Endothelial cell (in vitro differentiated cells): ENCODE measurements at regions not wholly inside any gene's neighbourhood (a gene's known extent, or its start where the extent isn't known, plus 50 kb on each side); places are given as distances from the start of the nearest gene placed in this dataset.

Experiments
- DNase-seq: peaks from one replicate; pipeline ENCODE4 v3.0.0; 2021; ENCODE audit warnings: low spot score
- H3K27ac Mint-ChIP-seq: one replicate; pipeline ENCODE4 v1.8.0; 2021; ENCODE audit warnings: mixed read lengths, inconsistent platforms; ENCODE audit not compliant: unreplicated experiment
- H3K27me3 Mint-ChIP-seq: one replicate; pipeline ENCODE4 v1.8.0; 2021; ENCODE audit warnings: mild to moderate bottlenecking, moderate library complexity, mixed read lengths, inconsistent platforms; ENCODE audit not compliant: unreplicated experiment
- H3K36me3 Mint-ChIP-seq: one replicate; pipeline ENCODE4 v1.8.0; 2021; ENCODE audit warnings: mild to moderate bottlenecking, low read depth, mixed read lengths, inconsistent platforms; ENCODE audit not compliant: unreplicated experiment
- H3K4me1 Mint-ChIP-seq: one replicate; pipeline ENCODE4 v1.8.0; 2021; ENCODE audit warnings: mild to moderate bottlenecking, mixed read lengths, inconsistent platforms; ENCODE audit not compliant: unreplicated experiment
- H3K4me3 Mint-ChIP-seq: one replicate; pipeline ENCODE4 v1.8.0; 2021; ENCODE audit warnings: mild to moderate bottlenecking, mixed read lengths, inconsistent platforms; ENCODE audit not compliant: unreplicated experiment
- H3K9me3 Mint-ChIP-seq: one replicate; pipeline ENCODE4 v1.8.0; 2021; ENCODE audit warnings: mixed read lengths, inconsistent platforms; ENCODE audit not compliant: unreplicated experiment
- TF ChIP-seq, protein P1 (sequence below): fragments of 200-600 bp; sonication (generic); IDR thresholded peaks from one replicate; pipeline ENCODE4 v1.5.0; 2021; ENCODE audit warnings: antibody characterized with exemption; ENCODE audit not compliant: unreplicated experiment

DNA sequence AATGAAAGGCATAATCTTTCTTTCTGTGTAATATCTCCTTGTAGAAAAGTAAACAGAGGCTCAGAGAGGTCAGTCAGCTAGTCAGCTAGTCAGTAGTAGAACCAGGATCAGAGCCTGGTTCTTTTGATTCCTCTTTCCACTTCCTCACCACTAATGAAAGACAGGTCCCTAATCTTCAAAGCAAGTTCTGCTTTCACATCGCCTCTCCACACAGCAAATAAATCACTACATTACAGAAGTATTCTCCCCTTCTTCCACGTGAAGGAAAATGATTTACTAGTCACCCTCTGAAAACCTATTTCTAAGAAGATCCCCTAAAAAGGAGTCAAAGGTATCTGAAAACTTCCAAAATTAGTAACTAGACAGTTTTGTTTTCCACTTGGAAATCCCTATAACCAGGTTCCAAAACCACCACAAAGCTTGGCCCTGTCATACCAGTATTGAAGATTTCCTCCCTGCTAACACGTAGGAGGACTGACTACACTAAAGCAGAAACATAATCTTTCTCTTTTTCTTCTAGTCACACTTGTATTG lies 140.5 kb upstream of the TARS1 start:
- H3K9me3 Mint-ChIP-seq, result no peaks in the 10 kb centered on the region
- peak overlapping the region; percentile 82 for H3K27ac Mint-ChIP-seq
- no peaks in the 10 kb centered on the region for H3K27me3 Mint-ChIP-seq
- TF ChIP-seq, protein P1, sequence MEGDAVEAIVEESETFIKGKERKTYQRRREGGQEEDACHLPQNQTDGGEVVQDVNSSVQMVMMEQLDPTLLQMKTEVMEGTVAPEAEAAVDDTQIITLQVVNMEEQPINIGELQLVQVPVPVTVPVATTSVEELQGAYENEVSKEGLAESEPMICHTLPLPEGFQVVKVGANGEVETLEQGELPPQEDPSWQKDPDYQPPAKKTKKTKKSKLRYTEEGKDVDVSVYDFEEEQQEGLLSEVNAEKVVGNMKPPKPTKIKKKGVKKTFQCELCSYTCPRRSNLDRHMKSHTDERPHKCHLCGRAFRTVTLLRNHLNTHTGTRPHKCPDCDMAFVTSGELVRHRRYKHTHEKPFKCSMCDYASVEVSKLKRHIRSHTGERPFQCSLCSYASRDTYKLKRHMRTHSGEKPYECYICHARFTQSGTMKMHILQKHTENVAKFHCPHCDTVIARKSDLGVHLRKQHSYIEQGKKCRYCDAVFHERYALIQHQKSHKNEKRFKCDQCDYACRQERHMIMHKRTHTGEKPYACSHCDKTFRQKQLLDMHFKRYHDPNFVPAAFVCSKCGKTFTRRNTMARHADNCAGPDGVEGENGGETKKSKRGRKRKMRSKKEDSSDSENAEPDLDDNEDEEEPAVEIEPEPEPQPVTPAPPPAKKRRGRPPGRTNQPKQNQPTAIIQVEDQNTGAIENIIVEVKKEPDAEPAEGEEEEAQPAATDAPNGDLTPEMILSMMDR, result no peak
- H3K36me3 Mint-ChIP-seq, result no peaks in the 10 kb centered on the region
- no peak for DNase-seq
- H3K4me3 Mint-ChIP-seq, result no peak overlapping the region
- peaks cover 34% of the 10 kb centered on the region for H3K4me1 Mint-ChIP-seq

DNA sequence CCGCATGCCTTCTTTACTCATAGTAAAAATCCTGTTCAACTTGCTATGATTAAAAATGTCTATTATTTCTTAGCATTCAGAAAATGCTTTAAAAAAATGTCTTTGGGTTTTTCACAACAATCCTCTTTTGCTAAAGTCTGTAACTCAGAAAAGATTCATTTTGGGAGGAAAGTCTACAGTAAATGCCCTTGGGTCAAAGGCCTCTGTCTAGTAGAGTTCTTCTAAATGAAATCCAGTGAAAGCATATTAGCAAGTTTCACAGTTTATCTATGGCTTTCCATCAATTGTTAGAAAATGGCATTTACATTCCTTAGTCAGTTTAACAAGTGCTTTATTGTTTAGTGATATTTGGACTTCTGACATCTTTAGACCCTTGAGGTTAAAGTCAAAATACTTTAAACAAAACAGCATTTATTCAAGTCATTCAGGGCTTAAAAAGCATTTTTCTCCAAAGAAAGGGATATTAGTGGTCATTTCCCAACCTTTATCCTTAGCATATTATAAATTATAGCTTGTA lies 137.1 kb upstream of the TARS1 start:
- no peak for DNase-seq
- H3K27me3 Mint-ChIP-seq, result no peaks in the 10 kb centered on the region
- H3K27ac Mint-ChIP-seq, result no peak overlapping the region

DNA sequence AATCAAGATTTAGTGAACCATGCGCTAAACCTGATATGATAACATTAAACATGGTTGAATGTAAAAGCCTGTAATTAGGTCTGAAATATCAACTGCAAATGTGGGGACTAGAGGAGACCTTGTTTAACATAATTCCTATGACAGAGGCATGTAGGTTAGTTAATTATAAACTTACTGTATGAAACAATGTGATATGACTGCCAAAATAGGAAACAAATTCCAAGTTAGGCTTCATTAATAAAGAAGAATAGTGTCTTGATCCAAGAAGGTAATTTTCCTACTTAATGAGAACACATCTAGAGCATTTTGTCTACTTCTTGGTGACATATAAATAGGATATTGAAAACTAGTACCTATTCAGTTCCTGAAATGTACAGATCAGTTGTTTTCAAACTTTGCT lies 136.2 kb upstream of the TARS1 start:
- peaks cover 14% of the 10 kb centered on the region for H3K4me1 Mint-ChIP-seq
- no peaks in the 10 kb centered on the region for H3K36me3 Mint-ChIP-seq
- no peak overlapping the region for H3K27ac Mint-ChIP-seq

More for the DNA sequence above, 137.1 kb upstream of the TARS1 start:
- H3K36me3 Mint-ChIP-seq, result no peaks in the 10 kb centered on the region
- peaks cover 19% of the 10 kb centered on the region for H3K4me1 Mint-ChIP-seq
- H3K4me3 Mint-ChIP-seq, result no peak overlapping the region
- H3K9me3 Mint-ChIP-seq, result no peaks in the 10 kb centered on the region
- TF ChIP-seq, protein P1, result no peak

DNA sequence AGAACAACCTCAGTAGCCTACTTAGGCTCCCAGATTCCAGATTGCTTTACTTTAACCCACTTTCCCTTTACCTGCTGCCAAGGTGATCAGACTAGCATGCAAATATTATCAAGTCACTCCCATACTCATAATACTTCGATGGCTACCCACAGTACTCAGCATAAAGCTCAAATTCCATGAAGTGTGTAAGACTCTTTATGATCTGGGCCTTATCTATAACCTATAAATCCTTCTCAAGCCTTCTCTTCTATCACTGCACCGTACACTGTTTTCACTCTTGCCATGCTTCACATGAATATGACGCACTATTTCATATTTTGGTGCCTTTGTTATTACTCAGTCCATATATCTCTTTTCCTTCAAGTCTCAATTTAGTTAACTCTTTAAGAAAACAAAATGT lies 135.2 kb upstream of the TARS1 start:
- peaks cover 4% of the 10 kb centered on the region for H3K4me1 Mint-ChIP-seq
- no peaks in the 10 kb centered on the region for H3K9me3 Mint-ChIP-seq
- no peak overlapping the region for H3K4me3 Mint-ChIP-seq
- H3K27ac Mint-ChIP-seq, result no peak overlapping the region
- no peak for DNase-seq
- TF ChIP-seq, protein P1, result no peak
- H3K27me3 Mint-ChIP-seq, result no peaks in the 10 kb centered on the region
- no peaks in the 10 kb centered on the region for H3K36me3 Mint-ChIP-seq

More for the DNA sequence above, 136.2 kb upstream of the TARS1 start:
- Mint-ChIP-seq H3K9me3 (no peaks in the 10 kb centered on the region), H3K27me3 (no peaks in the 10 kb centered on the region), H3K4me3 (no peak overlapping the region)
- no peak for DNase-seq
- TF ChIP-seq, protein P1, result no peak

DNA sequence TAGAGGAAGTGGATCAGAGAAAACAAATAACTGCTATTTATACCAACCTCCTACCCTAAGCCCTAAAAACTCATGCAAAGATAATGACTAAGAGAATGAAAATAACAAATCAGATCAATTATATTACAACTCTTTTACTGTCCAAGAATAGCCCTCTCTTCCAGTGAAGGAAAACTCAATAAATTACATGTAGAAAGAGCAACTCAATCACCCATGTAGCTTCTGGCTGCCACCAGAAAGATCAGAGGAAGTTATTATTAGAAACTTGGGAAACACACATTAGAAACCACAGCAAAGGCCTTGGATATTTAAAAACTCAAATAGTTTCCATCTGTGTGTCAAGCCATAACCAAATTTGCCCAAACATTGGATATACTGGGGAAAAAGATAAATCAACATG lies 134.0 kb upstream of the TARS1 start:
- H3K36me3 Mint-ChIP-seq, result no peaks in the 10 kb centered on the region
- peaks cover 2% of the 10 kb centered on the region for H3K4me1 Mint-ChIP-seq
- no peak for DNase-seq
- no peak overlapping the region for H3K27ac Mint-ChIP-seq
- H3K9me3 Mint-ChIP-seq, result no peaks in the 10 kb centered on the region
- no peak overlapping the region for H3K4me3 Mint-ChIP-seq
- no peaks in the 10 kb centered on the region for H3K27me3 Mint-ChIP-seq
- TF ChIP-seq, protein P1, result no peak
